Inflammatory macrophage treated with lipopolysaccharide for 1 hour (primary cell): ENCODE measurements at regions not wholly inside any gene's neighbourhood (a gene's known extent, or its start where the extent isn't known, plus 50 kb on each side); places are given as distances from the start of the nearest gene placed in this dataset.
"Not testable (repeated sequence)": the region's sequence is repeated elsewhere in the genome, so short reads cannot be mapped to it uniquely, and the experiment has no call there.

Experiments
- DNase-seq, 2 donors: peaks; one replicate each; pipeline ENCODE4 v3.0.0-alpha.2; 2020 to 2022

DNA sequence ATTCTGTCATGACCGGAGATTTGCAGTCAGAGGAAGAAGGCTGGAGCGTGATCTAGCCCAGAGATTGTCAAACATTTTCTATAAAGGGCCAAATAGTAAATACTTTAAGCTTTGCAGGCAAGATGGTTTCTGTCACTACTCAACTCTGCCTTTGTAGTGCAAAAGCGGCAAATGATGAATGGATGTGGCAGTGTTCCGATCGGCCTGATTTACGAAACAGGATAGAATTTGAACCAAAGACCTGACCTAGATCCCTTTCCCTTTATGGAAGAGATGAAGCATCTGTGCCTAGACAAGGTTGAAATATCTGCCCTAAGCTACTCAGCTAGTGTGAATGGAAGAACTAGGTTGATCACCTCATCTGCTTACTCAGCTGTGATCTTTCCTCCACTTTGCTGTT lies 209.5 kb downstream of the YTHDC2 start:
- no peak for DNase-seq

DNA sequence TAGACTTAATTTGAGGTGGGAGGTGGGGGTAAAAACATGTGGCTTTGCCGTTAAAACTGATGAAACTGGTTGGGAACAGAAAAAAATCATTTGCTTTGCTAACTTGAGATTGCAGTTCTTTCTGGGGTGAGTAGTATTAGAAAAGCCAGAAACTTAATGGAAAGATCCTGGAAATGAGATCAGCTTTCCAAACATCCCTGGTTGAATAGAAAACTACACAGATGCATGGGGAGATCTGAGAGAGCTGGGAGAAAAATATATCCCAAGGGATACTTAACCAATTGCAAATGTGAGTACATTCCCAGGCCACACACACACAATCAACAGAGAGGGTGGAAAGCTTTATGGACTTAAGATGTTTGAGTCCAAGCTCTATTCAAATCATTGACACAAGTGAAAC lies 222.3 kb downstream of the YTHDC2 start:
- DNase-seq: no peak

DNA sequence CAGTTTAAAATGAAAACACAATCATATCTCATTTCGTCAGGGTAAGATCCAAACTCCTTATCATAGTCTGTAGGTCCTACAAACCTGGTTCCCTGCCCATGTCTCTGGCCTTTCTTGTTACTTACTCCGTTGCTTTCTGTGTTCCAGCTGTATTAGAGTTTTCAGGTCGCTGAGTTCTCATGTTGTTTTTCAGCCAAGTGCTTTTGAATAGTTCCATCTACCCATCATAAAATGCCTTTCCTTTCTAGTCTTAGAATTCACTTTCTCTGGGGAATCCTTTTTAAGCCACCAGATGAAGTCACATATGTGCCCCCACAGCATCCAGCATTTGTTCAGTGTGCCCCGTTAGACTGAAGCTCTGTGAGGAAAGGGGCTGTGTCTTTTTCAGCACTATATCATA lies 228.7 kb downstream of the YTHDC2 start:
- no peak for DNase-seq

DNA sequence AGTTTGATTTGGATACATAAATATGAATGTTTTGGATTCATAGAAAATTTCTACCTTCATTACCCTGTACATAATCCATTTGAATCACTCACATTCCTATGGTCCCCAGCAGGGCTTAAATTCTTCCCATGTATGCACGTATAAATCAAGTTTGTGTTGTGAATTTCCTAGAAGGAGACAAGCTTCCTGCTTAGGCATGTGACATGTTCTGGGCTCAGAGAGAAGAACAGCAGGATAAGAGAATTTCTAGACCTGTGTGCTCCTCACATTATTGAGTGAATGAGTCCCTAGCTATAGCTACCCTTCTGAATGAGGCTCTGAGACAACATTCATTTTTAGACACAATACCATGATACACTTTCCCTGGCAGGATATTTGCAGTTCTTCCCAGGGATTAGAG lies 229.1 kb downstream of the YTHDC2 start:
- DNase-seq: no peak

DNA sequence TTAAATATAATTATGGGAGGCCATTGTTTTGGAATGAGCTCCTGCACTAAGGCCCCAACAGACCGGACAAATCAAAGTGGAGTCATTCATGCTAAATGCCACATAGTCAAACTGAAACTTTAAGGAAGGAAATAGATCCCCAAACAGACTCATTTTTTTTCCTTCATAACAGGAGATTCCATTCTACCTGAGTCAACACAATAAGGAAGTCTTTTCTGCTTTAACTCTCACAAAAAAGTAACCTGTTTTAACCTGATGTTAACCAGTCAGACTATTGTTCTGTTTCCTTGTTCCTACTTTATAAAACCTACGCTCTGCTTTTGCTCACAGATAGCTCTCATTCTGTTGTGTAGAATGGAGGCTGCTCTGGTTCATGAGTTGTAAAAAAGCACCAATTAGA lies 234.9 kb downstream of the YTHDC2 start:
- DNase-seq: no peak

DNA sequence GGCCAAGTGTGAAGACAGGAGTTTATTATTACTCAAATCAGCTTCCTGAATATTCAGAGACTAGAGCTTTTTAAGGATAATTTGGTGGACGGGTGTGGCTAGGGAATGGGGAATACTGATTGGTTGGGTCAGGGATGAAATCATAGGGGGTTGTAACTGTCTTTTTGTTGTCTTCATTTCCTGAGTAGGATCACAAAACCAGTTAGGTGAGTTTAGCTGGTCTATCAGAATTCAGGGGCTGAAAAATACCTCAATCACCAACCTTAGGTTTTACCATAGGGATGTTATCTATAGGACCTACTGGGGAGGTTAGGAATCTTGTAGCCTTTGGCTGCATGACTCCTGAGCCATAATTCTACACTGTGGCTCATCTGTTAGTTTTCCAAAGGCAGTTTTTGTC lies 235.8 kb downstream of the YTHDC2 start:
- DNase-seq: no peak

DNA sequence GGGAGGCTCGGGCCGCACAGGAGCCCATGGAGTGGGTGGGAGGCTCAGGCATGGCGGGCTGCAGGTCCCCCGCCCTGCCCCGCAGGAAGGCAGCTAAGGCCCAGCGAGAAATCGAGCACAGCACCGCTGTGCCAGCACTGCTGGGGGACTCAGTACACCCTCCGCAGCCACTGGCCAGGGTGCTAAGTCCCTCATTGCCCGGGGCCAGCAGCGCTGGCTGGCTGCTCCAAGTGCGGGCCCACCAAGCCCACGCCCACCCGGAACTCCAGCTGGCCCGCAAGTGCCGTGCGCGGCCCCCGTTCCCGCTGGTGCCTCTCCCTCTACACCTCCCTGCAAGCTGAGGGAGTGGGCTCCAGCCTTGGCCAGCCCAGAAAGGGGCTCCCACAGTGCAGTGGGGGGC lies 239.7 kb downstream of the YTHDC2 start:
- not testable (repeated sequence) for DNase-seq

DNA sequence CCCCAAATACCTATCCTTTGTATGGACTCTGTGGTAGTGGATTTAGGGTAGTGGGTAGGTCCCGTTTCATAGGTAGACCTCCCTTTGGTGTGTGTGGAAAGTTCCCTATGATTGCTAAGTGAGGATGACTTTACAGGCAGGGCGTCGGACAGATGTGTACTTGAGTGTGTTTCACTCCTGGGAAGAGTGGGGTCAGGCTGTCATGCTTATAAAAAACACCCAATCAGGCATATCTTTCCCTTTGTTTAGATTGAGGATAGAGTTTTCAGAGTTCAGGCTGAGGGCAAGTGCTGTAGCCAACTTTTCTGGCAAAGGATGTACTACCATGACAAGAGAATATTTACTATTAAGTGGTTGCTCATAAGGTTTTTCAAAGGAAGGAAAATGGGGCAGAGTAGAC lies 242.0 kb downstream of the YTHDC2 start:
- DNase-seq: no peak

DNA sequence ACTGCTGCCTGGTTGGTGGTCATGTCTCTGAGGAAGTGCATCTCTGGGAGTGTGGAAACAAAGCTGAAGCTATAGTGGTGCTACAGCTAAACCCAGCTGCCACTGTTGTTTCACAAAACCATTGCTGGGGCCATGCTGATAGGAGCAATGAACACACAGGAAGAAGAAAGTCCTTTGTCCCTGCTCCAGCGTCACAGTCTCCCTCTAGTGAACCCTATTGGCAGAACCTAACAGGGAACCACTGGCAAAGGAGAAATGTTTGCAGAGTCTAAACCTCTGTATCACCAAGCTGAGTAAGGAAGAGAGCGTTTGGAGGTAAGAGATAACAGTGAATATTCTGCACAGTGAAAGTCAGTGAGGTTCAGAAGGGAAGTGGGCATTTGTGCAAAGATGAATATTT lies 244.0 kb downstream of the YTHDC2 start:
- DNase-seq: no peak

DNA sequence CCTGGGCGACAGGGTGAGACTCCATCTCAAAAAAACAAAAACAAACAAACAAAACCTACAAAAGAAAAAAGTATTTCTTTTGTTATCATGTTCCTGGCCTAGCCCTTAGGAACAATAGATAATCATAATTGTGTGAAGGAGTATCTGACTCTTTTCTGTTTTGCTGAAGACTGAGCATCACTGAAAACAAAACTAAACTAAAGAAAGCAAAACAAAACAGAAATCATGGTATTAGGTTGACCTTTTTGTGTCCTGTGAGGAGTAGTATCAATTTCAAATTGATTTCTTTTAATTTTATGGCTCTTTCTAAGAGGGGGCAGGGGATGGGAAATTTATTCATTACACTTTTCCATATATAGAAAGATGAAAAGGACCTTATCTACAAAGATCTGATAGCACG lies 246.0 kb downstream of the YTHDC2 start:
- no peak for DNase-seq

DNA sequence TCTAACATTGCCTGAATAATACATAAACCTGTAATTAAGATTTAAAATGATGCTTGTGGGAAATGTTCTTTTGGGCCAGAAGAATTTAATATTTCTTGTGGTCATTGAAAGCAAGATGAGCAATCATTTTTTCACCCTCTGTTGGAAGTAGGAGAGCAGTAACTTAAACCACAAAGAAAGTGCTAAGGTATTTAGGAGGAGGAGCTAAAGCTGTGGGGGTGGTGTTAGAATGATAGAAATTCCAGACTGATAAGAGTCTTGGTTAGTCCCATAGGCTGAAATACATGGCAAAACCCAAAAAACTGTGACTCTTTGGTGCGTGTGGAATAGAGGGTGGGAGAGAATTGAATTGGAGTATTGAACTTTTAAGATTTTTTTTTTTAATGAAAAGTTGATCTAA lies 247.0 kb downstream of the YTHDC2 start:
- DNase-seq: no peak

DNA sequence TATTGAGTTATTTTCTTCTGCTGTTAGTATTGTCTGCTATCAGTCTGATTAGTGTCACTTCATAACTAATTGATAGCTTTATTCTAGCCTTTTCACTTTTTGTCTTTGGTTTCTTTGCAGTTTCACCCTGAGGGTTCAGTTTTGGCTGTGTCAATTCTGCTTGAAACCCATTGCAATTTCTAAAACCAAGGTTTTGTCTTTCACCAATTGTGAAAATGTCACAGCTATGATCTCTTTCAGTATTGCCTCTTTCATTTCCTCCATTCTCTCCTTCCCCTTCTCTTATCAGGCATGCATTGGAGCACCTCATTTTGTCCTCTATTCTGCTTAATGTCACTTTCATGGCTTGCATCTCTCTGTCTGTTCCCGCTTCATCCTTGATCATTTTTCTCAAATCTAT lies 248.1 kb downstream of the YTHDC2 start:
- no peak for DNase-seq

DNA sequence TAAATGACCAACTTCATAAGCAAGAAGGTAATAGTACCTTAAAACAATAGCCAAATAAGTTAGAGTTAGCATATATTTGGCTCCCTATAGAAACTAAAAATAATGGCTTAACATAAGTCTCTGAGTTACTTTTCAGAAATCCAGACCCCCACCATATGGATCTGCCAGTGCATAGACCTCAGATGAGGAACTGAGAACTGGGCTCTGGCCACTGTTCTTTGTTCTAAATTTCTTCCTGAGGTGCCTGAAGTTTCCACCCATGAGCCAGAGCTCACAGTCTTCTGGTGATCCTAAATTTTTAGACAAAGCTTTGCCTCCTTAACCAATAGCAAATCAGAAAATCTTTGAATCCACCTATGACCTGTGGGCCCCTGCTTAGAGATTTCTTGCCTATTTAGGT lies 250.9 kb downstream of the YTHDC2 start:
- no peak for DNase-seq

DNA sequence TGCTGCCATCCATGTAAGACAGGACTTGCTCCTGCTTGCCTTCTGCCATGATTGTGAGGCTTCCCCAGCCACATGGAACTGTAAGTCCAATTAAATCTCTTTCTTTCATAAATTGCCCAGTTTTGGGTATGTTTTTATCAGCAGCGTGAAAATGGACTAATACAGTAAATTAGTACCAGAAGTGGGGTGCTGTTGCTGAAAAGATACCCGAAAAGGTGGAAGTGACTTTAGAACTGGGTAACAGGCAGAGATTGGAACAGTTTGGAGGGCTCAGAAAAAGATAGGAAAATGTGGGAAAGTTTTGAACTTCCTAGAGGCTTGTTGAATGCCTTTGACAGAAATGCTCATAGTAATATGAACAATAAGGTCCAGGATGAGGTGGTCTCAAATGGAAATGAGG lies 253.3 kb downstream of the YTHDC2 start:
- not testable (repeated sequence) for DNase-seq

DNA sequence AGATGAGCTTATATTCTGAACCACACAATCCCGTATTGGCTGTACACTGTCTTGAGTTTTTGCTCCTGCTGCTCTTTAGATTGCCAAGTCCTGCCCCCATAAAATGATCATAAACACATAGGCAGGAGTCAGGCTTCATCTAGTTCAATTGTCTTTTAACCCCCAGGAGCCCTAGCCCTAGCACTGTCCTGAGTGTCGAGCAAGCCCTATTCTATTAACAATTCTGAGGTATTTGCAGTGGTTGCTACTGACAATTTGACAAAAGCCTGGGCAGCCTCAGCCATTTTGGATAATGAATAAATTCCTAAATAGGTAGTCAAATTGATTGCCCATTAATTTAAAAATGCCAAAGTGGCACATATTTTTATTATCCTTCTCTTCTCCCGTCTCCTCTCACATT lies 257.2 kb downstream of the YTHDC2 start:
- no peak for DNase-seq

DNA sequence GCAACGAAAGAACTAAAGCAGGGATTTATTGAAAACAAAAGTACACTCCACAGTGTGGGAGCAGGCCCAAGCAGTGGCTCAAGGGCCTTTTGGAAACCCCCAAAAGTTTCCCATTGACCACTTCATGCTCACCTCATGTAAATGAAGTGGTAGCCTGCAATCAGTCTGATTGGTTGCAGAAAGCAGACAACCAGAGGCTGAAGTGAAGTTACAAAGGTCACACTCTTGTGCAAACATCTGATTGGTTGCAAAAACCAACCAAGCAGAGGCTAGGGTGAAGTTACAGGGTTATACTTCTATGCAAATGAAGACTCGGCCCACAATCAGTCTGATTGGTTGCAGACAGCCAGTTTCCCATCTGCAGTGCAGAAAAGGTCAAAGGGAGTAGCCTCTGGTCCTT lies 258.0 kb downstream of the YTHDC2 start:
- DNase-seq: no peak

DNA sequence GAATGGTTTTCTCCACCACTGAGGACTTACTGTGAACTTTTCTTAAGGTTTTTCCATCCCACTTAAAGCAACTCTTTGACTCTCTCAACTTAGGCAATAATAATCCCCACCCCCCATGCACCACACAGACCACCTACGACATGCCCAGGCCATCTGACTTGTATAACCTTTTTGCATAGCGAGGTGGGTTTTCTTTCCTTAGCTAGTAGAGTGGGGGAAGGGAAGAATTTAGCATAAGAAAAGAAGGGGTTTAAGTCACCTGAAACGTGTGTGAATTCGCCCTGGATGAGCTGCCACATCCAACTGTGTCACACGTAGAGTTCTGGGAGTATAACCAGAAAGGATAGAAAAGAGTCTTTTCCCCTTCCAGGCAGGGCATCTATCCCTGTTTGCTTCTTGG lies 262.7 kb downstream of the YTHDC2 start:
- no peak for DNase-seq

DNA sequence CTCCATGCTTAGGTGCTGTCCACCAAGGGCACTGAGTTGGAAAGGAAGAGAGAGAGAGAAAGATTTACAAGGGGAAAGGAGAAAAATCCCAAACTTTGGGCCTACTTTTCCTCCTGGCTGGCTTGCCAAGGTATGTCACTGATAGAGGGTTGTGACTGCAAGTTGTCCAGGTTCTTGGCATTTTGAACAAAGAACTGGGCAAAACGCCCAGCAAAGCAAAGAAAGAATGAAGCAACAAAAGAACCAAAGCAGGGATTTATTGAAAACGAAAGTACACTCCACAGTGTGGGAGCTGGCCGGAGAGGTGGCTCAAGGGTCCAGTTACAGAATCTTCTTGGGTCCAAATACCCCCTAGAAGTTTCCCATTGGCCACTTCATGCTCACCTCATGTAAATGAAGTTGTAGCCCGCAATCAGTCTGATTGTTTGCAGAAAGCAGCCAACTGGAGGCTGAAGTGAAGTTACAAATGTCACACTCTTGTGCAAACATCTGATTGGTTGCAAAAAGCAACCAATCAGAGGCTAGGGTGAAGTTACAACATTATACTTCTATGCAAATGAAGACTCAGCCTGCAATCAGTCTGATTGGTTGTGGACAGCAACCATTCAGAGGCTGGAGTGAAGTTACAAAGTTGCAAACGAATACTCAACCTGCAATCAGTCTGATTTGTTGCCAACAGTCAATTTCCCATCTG lies 263.5 kb downstream of the YTHDC2 start:
- DNase-seq: no peak

DNA sequence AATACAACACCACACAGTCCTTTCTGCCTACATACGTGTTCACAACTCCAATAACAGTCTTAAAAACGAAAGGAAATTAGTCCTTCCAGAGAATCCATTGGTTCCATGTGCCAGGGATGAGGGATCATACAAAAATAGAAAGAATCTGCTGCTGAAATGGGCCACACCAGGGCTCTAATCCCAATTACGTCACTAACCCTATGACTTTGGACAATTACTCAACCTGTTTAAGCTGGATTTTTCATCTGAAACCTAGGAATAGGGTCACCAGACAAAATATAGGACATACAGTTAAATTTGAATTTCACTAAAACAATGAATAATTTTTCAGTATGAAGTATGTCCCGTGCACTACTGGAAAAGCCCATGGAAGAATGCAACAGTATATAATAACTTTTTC lies 264.7 kb downstream of the YTHDC2 start:
- no peak for DNase-seq

DNA sequence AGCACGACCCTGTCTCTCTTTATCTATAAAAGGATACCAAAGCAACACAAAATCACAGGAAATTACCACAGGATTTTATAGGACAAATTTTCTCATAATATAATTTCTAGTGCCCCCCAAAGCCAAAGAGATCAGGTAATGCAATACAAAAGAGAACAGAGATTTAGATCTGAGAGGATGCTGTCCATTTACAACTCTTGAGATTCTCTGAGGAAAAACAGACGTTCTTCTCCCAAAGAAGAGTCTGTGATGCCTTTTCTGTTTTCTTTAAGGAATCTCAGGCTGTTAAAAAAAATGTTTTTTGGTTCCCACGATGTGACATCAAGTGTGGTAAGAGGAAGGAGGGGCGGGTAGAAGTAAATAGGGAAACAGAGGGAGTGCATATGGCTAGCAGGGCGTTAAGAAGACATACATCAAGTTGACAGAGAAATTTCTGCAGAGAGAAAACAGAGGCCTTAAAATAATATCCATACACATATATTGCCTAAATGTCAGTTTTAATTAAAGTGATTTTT lies 274.7 kb downstream of the YTHDC2 start:
- no peak for DNase-seq

DNA sequence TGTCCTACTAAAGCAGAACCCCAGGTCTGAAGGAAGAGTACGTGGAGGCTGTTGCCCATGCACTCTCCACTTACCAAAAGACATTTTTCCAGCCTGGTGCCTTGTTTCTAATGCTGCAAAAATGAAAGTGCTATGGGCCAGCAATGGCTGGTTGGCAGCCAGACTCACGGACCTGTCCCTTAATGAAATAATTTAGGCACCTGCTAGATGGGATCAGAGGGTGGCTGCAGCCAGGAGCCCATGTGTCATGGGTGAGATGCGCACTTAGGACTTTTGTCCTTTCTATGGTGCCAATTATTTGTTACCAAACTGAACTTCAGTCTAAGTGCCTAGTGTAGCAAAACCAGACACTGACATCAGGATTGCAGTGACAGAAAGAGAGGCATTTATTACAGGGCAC lies 276.3 kb downstream of the YTHDC2 start:
- no peak for DNase-seq

DNA sequence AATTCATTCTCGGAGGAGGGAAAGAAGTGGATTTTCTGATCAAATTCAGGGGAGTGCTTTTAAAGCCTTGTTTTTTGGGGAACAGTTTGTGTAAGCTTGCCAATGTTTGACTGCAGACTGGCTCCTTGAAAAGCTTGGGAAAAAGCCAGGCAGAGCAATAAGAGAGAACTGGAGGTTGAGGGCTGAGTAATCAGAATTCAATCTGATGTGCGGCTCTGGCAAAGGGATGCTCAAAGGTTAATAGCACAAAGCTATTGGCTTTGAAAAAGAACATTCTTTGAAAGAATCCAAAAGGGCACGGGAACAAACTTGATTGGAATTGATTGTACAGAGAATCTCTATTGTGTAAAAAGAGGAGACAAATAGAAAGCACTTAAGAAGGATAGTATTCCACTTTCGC lies 279.3 kb downstream of the YTHDC2 start:
- no peak for DNase-seq

DNA sequence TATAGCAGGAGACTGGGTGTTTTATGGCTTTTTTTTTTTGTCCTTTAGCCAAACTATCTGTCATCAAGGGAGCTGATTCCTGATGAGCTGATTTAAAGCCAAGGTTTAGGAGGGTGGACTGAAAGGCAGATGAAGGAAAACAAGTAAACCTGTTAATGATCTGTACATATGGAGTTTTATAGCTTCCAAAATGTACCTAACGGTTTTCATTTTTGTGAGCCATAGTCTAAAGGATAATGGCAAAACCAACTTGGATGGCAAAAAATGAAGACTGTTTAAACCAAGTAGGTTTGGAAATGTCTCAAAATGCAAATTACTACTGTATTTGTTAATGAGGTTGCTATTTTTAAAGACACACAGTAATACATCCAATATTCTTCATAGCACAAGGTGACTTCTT lies 281.5 kb downstream of the YTHDC2 start:
- DNase-seq: no peak

DNA sequence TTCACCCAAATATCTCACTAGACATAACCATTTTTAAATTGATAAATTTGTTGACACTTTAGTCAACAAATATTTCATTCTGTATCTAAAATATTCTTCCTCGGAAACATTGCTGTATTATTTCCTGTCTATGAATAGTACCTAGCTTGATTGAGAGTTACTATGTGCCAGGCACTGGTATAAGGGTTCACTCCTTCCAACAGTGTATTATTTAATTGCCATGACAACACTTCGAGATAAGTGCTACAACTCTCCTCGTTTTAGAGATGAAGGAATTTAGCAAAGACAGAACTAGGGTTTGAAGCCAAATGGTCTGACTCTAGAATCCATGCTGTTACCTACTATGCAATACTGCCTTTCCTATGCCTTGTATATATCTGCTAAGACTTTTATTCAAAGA lies 287.2 kb downstream of the YTHDC2 start:
- no peak for DNase-seq

DNA sequence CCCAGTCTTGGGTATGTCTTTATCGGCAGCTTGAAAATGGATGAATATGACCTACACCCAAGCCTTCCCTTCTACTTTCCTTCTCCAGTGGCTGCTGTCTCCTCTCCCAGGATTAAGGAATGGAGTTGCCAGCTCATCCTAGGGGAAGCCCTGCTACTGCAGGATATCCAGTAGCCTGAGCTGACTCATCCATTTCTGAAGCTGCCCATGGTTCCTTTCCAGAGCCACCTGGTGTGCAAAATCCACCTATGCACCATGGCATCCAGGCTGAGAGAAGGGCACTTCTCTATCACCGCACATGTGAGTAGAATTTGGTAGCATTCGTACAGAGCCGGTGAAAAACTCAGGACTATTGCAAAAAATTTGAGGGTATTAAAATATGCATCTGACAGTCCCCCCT lies 290.8 kb downstream of the YTHDC2 start:
- DNase-seq: no peak

DNA sequence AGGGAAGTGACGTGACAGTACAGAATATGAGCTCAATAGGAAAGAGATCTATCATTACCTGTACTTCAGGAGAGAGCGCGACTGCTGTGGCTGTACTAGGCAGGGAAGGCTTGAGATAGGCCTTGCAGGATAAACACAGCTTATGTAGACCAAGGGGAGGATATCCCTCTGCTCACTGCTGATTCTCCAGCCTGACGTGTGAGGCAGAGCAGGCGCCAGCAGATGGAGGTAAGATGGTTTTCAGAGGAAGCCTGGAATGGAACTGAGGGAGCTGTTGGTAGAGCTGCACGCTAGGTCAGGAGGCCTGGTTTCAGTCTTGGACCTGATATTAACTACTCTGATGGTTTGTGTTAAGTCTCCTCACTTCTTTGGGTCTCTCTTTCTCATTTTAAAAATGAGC lies 291.4 kb downstream of the YTHDC2 start:
- DNase-seq: no peak
